HUES6 (cell line): ENCODE measurements at regions not wholly inside any gene's neighbourhood (a gene's known extent, or its start where the extent isn't known, plus 50 kb on each side); places are given as distances from the start of the nearest gene placed in this dataset.

Experiments
- H3K27ac ChIP-seq: 2 replicates; pipeline ENCODE4 v1.7.0; 2013; ENCODE audit warnings: low read depth, mild to moderate bottlenecking, low read length, inconsistent platforms
- H3K27me3 ChIP-seq: 2 replicates; pipeline ENCODE4 v1.6.1; 2013; ENCODE audit warnings: low read length; ENCODE audit not compliant: control insufficient read depth, insufficient read depth
- H3K36me3 ChIP-seq: 2 replicates; pipeline ENCODE4 v1.6.1; 2013; ENCODE audit warnings: low read length; ENCODE audit not compliant: control insufficient read depth, insufficient read depth
- H3K4me1 ChIP-seq: 2 replicates; pipeline ENCODE4 v1.6.1; 2013; ENCODE audit warnings: low read length; ENCODE audit not compliant: control insufficient read depth, insufficient read depth
- H3K4me3 ChIP-seq: 2 replicates; pipeline ENCODE4 v1.5.1; 2013; ENCODE audit warnings: low read depth, low read length
- H3K9ac ChIP-seq: one replicate; pipeline ENCODE4 v1.6.1; 2013; ENCODE audit warnings: mild to moderate bottlenecking, low read length
- H3K9me3 ChIP-seq: 2 replicates; pipeline ENCODE4 v1.6.1; 2013; ENCODE audit warnings: low read depth, low read length; ENCODE audit not compliant: control insufficient read depth, insufficient read depth

DNA sequence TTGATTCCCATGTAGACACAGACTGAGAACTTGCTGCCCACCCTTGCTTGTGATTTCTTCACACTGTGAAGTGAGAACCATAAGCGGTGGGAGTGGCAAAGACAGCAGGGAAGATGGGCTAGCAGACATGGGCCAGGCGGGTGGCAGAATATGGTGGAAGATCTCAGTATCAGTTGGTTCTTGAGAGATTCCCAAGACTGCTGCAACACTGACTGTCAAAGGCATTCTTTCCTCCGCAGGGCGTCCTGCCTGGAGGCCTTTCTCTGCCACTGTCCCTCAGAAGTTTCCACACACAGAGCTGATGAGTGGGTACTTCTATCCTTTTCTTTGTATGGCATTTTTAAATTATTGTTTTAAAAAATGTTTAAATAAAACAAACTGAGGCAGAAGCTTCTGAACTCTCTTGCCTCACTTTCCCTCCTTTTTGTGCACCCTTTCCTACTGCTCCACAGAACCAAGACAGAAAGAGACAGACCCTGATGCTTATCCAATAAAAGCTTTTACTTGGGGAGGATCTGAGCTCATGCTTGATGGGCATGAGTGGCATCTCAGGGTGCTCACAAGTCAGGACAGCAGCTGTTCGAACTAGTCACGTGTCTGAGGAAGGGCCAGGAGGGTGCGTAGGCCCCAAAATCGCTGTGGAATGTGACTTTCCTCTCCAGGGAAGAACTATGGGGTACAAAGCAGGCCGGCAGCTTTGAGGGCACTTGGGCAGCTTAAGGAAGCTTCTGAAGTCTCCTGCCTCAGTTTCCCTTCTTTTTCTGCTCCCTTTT, 104.7 kb upstream of the PCGF5 start:
- Histone ChIP-seq H3K27me3 (no peaks in the 10 kb centered on the region), H3K4me3 (no peak overlapping the region), H3K4me1 (no peaks in the 10 kb centered on the region), H3K27ac (no peak overlapping the region), H3K36me3 (no peaks in the 10 kb centered on the region), H3K9ac (no peak overlapping the region), H3K9me3 (no peaks in the 10 kb centered on the region)

DNA sequence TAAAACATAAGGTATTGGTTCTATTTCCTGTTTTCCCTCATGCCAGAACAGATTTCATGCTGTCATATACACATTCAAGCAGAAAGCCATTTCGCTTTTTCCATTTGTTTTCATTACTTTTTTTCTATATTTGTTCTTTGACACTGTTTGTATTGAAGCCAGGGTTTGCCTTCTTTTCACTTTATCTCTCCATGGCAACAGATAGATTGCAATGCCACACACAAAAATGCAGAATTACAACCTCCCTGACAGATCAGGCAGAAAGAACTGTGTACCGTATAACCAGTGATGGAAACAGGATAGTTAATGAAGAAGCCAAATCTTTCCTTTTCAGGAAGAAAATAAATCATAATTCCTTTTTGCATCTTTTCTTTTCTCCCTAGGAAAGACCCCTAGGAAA, 103.0 kb upstream of the PCGF5 start:
- H3K36me3 ChIP-seq, result no peaks in the 10 kb centered on the region
- no peak overlapping the region for H3K27ac ChIP-seq
- no peaks in the 10 kb centered on the region for H3K9me3 ChIP-seq
- H3K4me1 ChIP-seq, result no peaks in the 10 kb centered on the region
- no peak overlapping the region for H3K4me3 ChIP-seq
- H3K9ac ChIP-seq, result no peak overlapping the region
- no peaks in the 10 kb centered on the region for H3K27me3 ChIP-seq

- Histone ChIP-seq H3K9ac (no peak overlapping the region), H3K27me3 (no peaks in the 10 kb centered on the region), H3K4me1 (no peaks in the 10 kb centered on the region), H3K4me3 (no peak overlapping the region), H3K9me3 (no peaks in the 10 kb centered on the region), H3K27ac (no peak overlapping the region), H3K36me3 (no peaks in the 10 kb centered on the region)
Observed at GRCh38 chr10:91120348-91120747, 100.1 kb upstream of the PCGF5 start.

GRCh38 chr10:91123261-91123660, 97.2 kb upstream of the PCGF5 start:
- Histone ChIP-seq H3K36me3 (no peaks in the 10 kb centered on the region), H3K9ac (no peak overlapping the region), H3K9me3 (no peaks in the 10 kb centered on the region), H3K4me1 (no peaks in the 10 kb centered on the region), H3K27ac (no peak overlapping the region), H3K27me3 (no peaks in the 10 kb centered on the region), H3K4me3 (no peak overlapping the region)

- H3K27me3 ChIP-seq, result no peaks in the 10 kb centered on the region
- no peaks in the 10 kb centered on the region for H3K9me3 ChIP-seq
- H3K36me3 ChIP-seq, result no peaks in the 10 kb centered on the region
- H3K27ac ChIP-seq, result no peak overlapping the region
- no peak overlapping the region for H3K4me3 ChIP-seq
- no peaks in the 10 kb centered on the region for H3K4me1 ChIP-seq
- no peak overlapping the region for H3K9ac ChIP-seq
Observed at GRCh38 chr10:91124016-91124415, 96.4 kb upstream of the PCGF5 start.

DNA sequence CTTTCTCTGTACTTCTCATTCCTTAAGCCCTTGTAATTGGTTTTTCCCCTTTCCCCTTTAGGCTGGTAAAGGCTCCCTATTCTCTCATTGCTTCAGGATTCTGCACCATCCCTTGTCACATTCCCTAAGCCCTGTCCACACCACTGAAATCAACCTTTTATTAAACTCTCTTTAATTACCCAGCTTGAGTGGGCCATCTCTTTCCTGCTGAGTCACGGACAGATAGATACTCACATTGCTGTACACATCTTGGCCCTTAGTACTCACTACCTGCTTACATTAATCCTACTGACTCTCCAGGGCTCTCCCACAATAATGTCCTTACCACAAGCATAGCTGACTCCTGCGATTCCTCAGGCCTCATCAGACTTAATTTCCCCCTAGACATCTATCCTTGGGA, 94.0 kb upstream of the PCGF5 start:
- no peaks in the 10 kb centered on the region for H3K27me3 ChIP-seq
- H3K36me3 ChIP-seq, result no peaks in the 10 kb centered on the region
- no peak overlapping the region for H3K27ac ChIP-seq
- no peaks in the 10 kb centered on the region for H3K4me1 ChIP-seq
- H3K9me3 ChIP-seq, result no peaks in the 10 kb centered on the region
- no peak overlapping the region for H3K9ac ChIP-seq
- H3K4me3 ChIP-seq, result no peak overlapping the region

- H3K9me3 ChIP-seq, result no peaks in the 10 kb centered on the region
- no peaks in the 10 kb centered on the region for H3K36me3 ChIP-seq
- H3K4me1 ChIP-seq, result no peaks in the 10 kb centered on the region
- H3K9ac ChIP-seq, result no peak overlapping the region
- H3K27ac ChIP-seq, result no peak overlapping the region
- H3K4me3 ChIP-seq, result no peak overlapping the region
- no peaks in the 10 kb centered on the region for H3K27me3 ChIP-seq
Observed at GRCh38 chr10:91127341-91128082, 93.0 kb upstream of the PCGF5 start.

DNA sequence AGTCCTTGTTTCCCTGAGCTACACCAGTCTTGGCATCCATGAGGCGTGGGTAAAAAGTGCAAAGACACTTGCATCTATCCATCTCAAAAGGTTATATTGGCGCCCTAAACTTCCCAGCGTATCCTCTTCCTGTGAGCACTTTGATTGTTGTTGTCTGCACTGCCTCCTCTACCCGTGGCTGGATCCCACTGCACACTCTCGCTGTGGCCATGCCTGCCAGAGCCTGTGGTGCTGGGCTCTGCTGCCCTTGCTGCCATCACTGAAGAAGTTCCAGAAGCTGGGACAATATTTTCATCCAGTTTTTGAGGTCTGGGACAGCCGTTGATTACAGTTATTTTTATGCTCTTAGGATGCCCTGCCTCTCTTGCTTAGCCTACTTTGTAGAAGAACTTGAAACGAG, 85.3 kb upstream of the PCGF5 start:
- Histone ChIP-seq H3K4me3 (no peak overlapping the region), H3K27me3 (no peaks in the 10 kb centered on the region), H3K4me1 (no peaks in the 10 kb centered on the region), H3K9ac (no peak overlapping the region), H3K9me3 (no peaks in the 10 kb centered on the region), H3K27ac (no peak overlapping the region), H3K36me3 (no peaks in the 10 kb centered on the region)

DNA sequence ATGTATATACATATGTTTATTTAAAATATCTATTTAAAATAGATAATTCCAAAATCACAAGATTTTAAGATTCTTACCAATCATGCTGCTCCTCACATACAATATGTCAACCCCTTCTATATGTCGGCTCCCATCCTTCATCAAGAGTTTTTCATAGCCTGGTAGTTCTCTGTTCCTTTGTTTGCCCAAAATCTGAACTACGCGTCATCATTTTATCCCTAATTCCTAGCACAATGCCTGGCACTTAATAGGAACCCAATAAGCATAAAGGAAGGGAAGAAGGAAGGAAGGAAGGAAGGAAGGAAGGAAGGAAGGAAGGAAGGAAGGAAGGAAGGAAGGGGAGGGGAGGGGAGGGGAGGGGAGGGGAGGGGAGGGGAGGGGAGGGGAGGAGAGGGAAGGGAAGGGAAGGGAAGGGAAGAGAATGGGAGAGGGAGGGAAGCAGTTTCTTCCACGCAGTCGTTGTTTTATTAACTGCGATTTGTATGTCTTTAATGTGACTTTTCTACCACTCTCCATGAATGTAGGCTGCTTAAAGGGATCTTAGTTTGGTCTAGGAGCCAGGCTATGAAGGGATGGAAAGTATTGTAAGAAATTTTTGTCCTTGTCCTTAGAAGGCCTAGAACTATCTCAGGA, 83.3 kb upstream of the PCGF5 start:
- Histone ChIP-seq H3K9me3 (no peaks in the 10 kb centered on the region), H3K4me3 (no peak overlapping the region), H3K27ac (no peak overlapping the region), H3K27me3 (no peaks in the 10 kb centered on the region), H3K9ac (no peak overlapping the region), H3K36me3 (no peaks in the 10 kb centered on the region), H3K4me1 (no peaks in the 10 kb centered on the region)

- Histone ChIP-seq H3K27me3 (no peaks in the 10 kb centered on the region), H3K4me3 (no peak overlapping the region), H3K9me3 (no peaks in the 10 kb centered on the region), H3K27ac (no peak overlapping the region), H3K36me3 (no peaks in the 10 kb centered on the region), H3K9ac (no peak overlapping the region), H3K4me1 (no peaks in the 10 kb centered on the region)
Observed at GRCh38 chr10:91137822-91138221, 82.6 kb upstream of the PCGF5 start.

DNA sequence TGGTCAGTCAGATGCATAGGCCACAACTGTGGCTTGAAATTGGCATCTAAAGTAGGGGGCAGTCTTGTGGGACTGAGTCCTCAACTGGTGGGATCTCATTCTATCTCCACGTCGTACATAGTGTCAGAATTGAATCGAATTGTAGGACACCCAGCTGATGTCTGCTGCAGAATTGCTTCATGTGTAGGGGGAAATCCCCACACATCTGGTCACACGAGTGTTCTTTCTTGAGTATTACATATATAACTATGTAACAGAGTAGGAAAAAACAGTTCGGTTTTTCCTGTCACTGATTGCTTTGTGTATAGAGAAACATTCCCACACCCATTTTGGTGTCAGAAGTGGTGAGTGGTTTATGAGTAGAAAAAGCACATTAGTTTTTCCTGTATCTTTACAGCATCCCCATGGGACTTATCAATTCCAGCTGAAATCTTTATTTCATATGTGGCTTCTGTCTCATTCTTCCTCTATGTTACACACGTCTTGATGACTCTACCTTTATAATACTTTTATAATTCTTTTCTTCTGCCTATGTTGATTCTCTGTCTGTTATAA, 79.4 kb upstream of the PCGF5 start:
- Histone ChIP-seq H3K36me3 (no peaks in the 10 kb centered on the region), H3K4me1 (no peaks in the 10 kb centered on the region), H3K9me3 (no peaks in the 10 kb centered on the region), H3K27me3 (no peaks in the 10 kb centered on the region; the same call in 1 of the 2 replicates), H3K4me3 (no peak overlapping the region), H3K9ac (no peak overlapping the region), H3K27ac (no peak overlapping the region)
